GM12874 (cell line): ENCODE measurements at regions not wholly inside any gene's neighbourhood (a gene's known extent, or its start where the extent isn't known, plus 50 kb on each side); places are given as distances from the start of the nearest gene placed in this dataset.

ENCODE experiments used
- CTCF ChIP-seq: IDR thresholded peaks from 2 replicates; pipeline ENCODE4 v1.5.1; 2011; ENCODE audit warnings: low read depth, mild to moderate bottlenecking, control low read depth, low read length, moderate library complexity; ENCODE audit not compliant: insufficient read depth

GRCh38 chr2:234438305-234438977, 58.4 kb downstream of the ARL4C start:
- no peak for TF ChIP-seq CTCF

GRCh38 chr2:234437642-234438304, 59.1 kb downstream of the ARL4C start:
- no peak for TF ChIP-seq CTCF

- no peak for TF ChIP-seq CTCF
These were observed 60.4 kb downstream of the ARL4C start for GRCh38 chr2:234436482-234436837.

- no peak for TF ChIP-seq CTCF
These were observed 60.9 kb downstream of the ARL4C start for GRCh38 chr2:234435836-234436481.

GRCh38 chr2:234433201-234433600, 63.7 kb downstream of the ARL4C start:
- TF ChIP-seq CTCF, result no peak

GRCh38 chr2:234430871-234431270, 66.0 kb downstream of the ARL4C start:
- no peak for TF ChIP-seq CTCF

GRCh38 chr2:234429265-234429664, 67.6 kb downstream of the ARL4C start:
- no peak for TF ChIP-seq CTCF
